WI38 (cell line): ENCODE measurements at regions not wholly inside any gene's neighbourhood (a gene's known extent, or its start where the extent isn't known, plus 50 kb on each side); places are given as distances from the start of the nearest gene placed in this dataset.

Source experiments
- H3K4me3 ChIP-seq: 2 replicates; pipeline ENCODE4 v1.5.1; 2011; ENCODE audit warnings: low read depth, mild to moderate bottlenecking, control low read depth, low read length
- TF ChIP-seq, protein P1 (sequence below): IDR thresholded peaks from 2 replicates; pipeline ENCODE4 v1.5.1; 2012; ENCODE audit warnings: low read depth, mild to moderate bottlenecking, control low read depth, low read length

DNA sequence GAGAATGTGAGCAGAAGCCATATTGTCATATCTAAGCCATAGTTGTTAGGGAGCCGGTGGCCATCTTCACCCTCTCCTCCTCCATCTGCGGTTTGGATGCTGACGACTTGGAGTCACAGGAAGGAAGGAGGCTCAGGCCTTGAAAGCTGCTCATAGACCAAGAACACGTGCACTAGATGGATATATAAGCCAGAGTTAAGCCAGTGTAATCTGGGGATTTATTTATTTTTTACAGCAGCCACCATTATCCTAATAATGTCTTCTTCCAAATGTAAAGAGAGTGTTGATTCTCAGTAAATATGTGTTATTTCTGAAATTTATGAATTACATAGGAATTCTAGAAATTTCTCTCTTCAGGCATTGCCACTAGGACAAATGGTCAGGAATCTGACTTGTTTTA is 689.9 kb downstream of the QKI start:
- TF ChIP-seq, protein P1, sequence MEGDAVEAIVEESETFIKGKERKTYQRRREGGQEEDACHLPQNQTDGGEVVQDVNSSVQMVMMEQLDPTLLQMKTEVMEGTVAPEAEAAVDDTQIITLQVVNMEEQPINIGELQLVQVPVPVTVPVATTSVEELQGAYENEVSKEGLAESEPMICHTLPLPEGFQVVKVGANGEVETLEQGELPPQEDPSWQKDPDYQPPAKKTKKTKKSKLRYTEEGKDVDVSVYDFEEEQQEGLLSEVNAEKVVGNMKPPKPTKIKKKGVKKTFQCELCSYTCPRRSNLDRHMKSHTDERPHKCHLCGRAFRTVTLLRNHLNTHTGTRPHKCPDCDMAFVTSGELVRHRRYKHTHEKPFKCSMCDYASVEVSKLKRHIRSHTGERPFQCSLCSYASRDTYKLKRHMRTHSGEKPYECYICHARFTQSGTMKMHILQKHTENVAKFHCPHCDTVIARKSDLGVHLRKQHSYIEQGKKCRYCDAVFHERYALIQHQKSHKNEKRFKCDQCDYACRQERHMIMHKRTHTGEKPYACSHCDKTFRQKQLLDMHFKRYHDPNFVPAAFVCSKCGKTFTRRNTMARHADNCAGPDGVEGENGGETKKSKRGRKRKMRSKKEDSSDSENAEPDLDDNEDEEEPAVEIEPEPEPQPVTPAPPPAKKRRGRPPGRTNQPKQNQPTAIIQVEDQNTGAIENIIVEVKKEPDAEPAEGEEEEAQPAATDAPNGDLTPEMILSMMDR: no peak
- no peak overlapping the region for H3K4me3 ChIP-seq

GRCh38 chr6:164102693-164103092 is 688.2 kb downstream of the QKI start:
- no peak overlapping the region for H3K4me3 ChIP-seq
- TF ChIP-seq, protein P1: no peak

DNA sequence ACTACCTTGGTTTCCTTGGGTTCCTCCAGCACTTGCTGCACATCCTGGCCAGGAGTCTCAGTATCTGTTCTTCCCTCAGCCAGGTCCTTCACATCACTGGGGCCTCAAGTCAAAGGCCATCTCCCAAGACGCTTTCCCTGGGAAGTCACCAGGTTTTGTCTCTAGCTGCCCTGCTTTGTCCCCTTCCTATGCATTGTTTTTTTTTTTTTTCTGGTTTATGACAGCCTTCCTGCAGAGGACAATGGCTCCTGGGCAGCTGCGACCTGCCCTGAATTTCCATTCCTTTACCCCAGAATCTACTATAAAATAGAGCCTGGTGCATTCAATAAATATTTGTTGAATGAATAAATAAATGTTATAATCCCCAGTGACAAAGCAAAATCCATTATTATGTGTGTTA is 687.3 kb downstream of the QKI start:
- TF ChIP-seq, protein P1: no peak
- no peak overlapping the region for H3K4me3 ChIP-seq

DNA sequence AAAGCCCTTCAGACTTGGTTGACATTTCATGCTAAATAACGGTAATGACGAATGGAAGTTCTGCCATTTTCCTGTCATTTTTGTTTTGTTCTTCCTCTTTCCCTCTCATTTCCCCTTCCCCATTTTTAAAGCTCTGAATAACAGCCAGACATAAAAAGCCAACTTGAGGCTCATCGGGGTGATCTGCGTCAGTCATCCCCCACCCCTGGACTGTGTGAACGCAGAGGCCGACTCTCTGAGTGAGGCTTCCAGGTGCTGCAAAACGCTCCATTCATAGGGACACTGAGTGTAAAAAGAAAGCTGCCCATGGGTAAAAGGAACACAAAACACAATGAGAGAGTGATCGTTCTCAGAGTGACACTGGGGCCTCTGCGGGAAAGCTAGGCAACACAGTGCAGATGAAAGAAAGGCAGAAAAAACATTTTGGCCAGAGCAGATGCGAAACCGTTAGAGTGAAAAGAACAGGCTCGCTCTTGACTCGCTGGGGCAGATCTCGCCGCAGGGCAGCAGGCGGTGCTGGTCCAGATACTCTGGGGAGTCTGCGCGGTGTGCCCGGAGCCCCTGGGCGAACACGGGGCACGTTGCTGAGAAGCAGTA is 684.8 kb downstream of the QKI start:
- TF ChIP-seq, protein P1: no peak
- no peak overlapping the region for H3K4me3 ChIP-seq

DNA sequence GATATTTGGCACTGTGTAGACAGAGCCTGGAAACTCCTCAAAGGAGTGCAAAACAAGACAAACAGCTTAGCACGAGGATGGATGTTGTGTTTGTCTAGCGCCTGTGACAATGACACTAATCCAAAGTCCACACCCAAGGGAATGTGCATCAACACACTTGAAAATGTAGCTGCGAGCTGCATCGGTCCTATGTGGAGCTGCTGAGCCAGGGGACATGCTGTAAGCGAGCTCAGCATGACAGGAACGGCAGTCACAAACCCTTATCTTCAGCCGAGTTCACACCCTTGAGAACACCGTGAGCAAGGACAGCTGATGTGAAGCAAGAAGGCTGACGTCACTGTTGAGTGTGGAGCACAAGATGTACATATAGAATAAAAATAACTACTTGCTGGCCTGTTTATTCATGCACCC is 684.3 kb downstream of the QKI start:
- TF ChIP-seq, protein P1: no peak
- no peak overlapping the region for H3K4me3 ChIP-seq

DNA sequence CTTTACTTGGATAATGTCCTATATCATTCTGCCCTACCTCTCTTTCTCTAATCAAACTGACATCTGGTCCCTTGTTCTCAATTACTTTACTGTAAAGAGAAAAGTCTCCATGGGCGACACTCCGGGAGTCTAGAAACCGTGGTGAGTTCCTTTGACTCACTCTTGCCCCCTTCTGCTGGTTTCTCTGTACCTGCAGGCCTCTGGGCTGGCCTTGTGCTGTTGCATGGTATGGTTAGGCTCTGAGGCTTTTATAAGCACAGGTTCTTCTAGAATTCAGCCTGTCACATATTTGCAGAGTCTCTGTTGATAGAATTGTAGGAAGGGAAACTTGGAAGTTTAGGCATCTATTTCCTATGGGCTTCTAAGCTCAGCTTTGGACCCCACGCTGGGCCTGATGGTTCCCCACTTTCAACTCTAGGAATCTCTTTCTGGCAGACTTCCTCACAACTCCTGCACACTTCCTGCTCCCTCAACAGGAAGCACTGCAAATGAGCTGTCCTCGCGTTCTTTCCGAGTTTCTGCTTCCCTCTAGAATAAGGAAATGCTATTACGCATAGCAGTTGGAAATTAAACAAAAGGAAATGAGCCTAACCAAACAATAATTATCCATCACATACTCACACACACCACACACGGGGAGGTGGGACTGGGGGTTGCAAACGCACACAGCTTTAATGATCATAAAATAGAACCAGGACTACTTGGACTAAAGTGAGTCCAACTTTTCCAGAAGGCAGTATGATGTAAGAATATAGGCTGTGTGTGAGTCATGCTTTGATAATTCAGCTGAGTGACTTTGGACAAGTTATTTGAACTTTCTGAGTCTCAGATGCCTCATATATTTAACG is 683.3 kb downstream of the QKI start:
- no peak overlapping the region for H3K4me3 ChIP-seq
- TF ChIP-seq, protein P1: no peak

DNA sequence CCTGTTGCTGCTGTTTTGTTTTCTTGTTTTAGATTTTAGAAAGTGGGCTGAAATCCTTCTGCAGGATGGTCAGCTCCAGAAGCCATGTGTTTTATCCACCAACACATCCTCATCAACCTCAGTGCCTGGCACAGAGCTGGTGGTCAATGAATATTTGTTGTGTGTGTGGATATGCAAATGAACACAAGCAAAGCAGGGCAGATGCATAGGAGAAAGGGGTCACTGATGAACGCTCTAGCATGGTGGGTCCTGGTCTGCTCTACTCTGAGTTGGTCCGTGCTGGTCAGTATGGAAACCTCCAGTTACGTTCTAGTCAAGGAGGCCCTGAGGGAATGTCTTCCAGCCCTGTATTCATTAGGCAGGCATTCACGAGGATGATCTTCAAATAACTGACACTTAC is 682.5 kb downstream of the QKI start:
- no peak overlapping the region for H3K4me3 ChIP-seq
- TF ChIP-seq, protein P1: no peak
